ENCODE measurements at regions not wholly inside any gene's neighbourhood (a gene's known extent, or its start where the extent isn't known, plus 50 kb on each side); places are given as distances from the start of the nearest gene placed in this dataset.
A peak's percentile ranks its signal among the peaks of the same experiment; 100 is the strongest.
"Not testable (repeated sequence)": the region's sequence is repeated elsewhere in the genome, so short reads cannot be mapped to it uniquely, and the experiment has no call there.

DNA sequence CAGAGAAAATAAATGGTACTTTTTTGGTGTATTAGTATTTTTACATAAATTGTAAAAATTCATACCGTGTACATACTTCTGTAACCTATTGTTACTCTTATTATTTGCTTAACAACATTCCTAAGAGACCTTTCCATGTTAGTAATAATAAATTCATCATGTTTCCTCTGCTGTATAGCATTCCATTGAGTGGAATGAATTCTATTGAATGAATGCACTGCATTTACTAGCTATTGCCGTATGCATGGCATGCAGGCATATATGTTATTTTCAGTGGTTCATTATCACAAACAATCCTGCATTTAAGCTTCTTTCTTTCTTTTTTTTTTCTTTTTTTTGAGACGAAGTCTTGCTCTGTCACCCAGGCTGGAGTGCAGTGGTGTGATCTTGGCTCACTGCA lies 137.6 kb upstream of the TBX3 start:
- no peak for DNase-seq (ENCODE audit: low read depth in 4 of 4, low spot score in 2 of 4)

DNA sequence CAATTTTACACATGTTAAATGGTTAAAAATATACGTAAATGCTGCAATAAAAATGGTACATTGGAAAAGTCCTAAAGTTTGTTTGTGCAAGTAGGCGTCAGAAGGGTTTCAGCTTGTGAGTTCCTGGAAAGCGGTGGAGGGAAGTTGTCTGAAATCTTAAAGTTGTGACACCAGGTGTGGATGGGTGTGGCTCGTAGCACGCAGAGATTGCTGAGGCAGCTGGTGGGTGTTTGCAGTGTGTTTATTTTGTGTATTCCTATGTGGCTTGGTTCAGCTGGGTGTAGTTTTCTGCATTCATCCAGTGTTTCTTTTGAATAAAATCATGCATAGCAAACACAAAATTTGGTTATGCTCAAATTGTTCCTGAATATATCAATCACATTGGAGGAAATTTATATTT lies 136.8 kb upstream of the TBX3 start:
- DNase-seq (ENCODE audit: low read depth in 4 of 4, low spot score in 2 of 4): no peak

DNA sequence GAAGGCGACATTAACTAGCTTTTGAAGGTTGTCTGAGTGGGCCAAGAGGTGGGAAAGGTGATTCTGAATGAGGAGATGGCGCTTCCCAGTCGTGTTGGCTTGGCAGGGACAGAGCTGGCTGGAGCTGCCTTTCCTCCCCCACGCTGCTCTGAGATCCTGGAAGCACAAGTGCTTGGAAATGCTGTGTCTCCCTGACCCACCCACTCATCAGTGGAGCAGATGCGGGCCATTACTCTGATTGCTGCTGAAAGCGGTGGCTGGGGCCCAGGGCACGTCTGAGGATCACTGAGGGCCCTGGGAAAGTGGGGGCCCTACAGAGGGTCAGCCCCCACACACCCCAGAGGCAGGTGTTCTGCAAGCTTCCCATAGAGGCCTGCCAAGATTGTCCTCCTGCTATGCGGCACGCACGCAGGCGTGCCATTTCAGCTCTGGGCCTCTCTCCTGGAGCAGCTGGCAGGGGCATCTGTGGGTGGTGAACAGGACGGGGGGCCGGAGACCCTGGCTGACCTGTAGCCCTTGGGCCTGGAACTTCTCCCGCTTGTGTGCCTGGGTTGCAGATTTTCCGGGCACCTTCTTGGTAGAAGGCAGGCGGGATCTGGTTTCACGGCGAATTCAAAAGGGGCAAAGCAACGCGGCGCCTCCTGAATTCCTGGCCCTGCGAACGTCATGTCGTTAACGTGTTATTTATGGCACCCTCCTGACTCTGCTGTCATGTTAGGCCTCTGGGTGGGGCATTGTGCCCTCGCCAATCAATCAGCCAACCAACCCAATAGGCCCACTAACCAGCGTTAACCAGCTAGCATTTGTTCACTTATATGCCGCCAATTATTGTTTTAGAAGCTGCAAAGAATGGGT lies 133.8 kb upstream of the TBX3 start:
- DNase-seq (ENCODE audit: low read depth in 4 of 4, low spot score in 2 of 4): peak in 1 of 4 donors; percentile 46

DNA sequence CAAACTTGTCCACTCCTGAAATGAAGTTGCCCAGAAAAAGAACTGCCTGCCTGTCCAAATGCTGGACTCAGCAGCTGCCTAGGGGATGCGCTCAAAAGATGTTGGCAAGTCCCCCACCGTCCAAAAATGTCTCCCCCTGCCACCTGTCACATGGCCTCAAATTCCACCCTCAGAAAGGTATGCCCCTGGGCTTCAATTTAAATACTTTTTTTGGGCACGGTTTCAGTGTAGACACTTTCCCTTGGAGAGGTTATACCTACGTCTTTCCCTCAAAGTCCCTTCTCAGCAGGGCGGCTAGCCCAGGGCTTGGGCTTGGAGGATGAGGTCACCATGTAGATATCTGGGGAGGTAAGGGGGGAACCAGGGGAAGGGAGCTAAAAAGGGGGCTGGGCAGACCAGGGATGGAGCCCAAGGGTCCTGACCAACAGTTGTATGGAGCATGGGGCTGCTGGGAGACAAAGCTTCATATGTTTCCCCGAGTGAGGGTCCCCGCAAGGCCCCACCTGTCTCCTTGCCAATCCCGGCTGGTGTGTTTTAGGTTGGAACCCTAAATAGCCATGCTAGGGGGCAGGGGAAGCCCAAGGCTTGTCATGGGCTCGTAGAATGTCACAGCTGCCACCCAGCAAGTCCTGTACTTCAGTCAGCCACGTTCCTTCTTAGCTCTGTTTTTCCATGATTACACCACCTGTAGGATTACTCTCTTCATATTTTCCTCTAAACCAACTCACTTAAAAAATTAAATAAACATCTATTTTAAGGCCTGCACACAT lies 131.2 kb upstream of the TBX3 start:
- DNase-seq (ENCODE audit: low read depth in 4 of 4, low spot score in 2 of 4): no peak

DNA sequence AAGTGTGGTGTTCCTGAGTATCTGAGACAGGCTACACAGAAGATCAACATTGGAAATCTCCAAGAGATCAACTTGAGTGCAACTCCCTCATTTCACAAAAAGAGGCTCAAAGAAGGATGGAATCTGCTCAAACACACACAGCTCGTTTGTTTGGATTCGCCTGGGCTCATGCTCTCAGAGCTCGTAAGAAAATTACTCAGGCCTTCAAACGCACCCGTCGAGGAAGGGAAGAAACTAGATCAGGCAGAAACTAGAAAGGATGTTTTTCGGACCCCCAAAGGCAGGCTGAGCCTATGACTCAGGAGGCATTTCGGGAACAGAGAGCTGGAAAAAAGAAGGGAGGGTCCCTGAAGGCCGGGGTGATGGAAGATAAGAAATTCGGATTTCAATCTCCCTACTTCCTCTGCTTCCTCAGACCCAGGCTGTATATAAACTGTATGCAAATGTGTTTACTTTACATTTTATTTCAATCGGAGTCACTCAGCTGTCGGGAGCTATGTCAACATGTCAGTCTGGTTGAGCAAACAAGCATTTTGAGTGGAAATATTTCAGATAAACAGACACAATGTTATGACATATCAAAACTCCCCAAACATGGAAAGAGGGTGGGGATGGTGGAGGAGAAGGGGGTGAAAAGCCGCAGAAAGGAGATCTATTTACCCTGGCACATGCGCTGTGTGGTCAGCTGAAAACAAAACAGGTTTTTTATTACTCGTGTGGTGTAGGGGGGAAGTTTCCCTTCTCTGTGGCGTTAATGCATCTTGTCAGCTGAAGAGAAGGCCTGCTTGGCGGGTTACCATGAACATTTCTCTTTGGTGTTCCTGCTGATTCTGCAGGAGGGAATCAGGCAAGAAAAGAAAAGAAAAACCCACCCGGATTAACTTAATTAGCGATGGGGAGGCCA lies 129.1 kb upstream of the TBX3 start:
- peak in 2 of 4 donors; percentile 49 to 60 for DNase-seq (ENCODE audit: low read depth in 4 of 4, low spot score in 2 of 4)

DNA sequence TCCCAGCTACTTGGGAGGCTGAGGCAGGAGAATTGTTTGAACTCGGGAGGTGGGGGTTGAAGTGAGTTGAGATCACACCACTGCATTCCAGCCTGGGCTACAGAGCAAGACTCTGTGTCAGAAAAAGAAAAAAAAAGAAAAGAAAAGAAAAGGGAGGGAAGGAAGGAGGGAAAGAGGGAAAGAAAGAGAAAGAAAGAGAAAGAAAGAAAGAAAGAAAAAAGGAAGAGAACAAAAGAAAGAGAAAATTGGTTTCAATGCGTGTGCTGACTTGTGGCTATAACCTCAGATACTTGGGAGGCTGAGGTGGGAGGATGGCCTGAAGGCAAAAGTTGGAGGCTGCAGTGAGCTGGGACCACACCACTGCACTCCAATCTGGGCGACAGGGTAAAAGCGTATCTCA lies 128.4 kb upstream of the TBX3 start:
- DNase-seq (ENCODE audit: low read depth in 4 of 4, low spot score in 2 of 4): no peak

DNA sequence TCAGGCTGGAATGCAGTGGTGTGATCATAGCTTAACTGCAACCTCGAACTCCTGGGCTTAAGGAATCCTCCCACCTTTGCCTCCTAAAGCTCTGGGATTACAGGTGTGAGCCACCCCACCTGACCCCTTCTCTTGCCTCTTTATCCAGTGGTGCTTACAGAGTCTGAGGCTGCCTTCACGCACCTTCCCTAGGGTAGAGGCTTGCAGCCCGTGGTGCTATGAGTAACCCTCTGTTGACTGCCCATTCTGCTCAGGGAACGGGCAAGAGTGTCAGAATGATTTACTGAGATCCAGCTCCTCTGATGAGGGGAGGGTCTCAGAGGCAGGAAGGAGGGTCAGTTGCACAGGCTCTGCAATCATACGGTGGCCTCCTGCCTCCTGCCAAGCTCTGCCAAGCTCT lies 125.1 kb upstream of the TBX3 start:
- no peak for DNase-seq (ENCODE audit: low read depth in 4 of 4, low spot score in 2 of 4)

DNA sequence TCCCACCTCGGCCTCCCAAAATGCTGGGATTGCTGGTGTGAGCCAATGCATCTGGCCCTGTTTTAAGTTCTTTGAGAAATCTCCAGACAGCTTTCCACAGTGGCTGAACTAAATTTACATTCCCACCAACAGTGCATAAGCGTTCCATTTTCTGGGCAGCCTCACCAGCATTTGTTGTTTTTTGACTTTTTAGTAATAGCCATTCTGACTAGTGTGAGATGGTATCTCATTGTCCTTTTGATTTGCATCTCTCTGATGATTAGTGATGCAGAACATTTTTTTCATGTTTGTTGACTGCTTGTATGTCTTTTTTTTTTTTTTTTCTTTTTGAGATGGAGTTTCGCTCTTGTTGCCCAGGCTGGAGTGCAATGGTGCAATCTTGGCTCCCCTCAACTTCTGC lies 117.4 kb upstream of the TBX3 start:
- DNase-seq (ENCODE audit: low read depth in 4 of 4, low spot score in 2 of 4): not testable (repeated sequence)

DNA sequence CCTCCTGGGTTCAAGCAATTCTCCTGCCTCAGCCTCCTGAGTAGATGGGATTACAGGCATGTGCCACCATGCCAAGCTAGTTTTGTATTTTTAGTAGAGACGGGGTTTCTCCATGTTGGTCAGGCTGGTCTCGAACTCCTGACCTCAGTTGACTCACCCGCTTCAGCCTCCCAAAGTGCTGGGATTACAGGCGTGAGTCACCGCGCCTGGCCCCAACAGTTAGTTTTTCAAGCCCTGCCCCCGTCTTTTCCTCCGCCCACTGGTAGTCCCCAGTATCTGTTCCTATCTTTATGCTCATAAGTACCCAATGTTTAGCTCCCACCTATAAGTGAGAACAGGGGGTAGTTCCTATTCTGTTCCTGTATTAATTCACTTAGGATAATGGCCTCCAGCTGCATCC lies 116.6 kb upstream of the TBX3 start:
- DNase-seq (ENCODE audit: low read depth in 4 of 4, low spot score in 2 of 4): not testable (repeated sequence)

DNA sequence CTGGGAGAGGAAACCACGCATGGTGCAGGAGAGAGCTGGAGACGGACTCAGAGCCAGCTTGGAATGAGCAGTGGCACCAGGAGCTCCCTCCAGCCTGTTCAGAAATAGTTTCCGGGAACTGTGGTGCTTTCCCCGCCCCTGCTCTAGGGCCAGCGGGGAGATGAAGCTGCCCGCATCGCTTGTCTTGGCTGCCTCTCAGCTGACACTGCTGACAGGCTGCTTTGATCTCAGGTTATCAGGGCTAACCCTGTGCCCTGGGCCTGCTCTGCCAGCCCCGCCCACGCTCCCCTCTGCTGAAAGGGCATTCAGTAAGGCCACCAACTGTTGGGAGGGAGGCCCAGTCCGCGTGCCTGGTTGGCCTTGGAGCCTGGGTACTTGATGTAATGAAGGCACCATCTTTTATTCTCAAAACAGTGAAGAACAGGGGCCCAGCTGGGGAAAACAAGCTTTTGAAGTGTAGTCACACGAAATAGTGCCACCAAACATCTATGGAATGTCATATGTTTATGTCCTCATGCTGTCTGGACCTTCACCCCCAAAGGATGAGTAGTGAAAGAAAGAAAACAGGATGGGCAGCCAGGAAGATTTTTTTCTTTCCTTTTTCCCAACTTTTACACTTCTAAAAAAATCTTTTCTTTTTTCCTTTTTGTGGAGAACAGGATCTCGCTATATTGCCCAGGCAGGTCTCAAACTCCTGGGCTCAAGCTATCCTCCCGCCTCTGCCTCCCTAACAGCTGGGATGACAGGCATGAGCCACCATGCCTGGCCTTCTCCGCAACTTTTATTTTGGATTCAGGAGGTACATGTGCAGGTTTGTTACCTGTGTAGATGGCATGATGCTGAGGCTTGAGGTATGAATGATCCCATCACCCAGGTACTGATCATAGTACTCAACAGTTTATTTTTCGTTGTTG lies 115.9 kb upstream of the TBX3 start:
- no peak for DNase-seq (ENCODE audit: low read depth in 4 of 4, low spot score in 2 of 4)

DNA sequence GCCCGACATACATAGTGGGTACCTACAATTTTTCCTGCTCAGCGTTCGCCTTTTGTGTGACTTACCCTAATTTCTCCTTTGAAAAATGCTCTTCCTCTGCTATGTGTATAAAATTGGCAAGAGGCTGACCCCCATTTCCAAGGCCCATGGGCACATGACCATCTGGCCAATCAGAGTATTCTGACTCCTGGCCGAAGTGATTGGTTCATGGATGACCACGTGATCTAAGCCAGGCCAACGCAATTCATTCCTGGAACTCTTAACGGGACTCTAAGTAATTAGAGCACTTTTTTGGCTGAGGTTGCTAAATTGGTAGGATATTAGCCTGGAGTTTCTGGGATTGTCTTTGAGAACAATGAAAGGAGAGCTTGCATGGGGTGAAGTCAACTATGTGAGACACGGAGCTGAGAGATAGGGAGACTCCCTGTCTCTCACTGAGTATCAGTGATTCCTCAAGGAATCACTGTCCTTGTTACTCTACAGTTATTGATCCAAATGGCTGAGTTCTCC lies 110.1 kb upstream of the TBX3 start:
- no peak for DNase-seq (ENCODE audit: low read depth in 4 of 4, low spot score in 2 of 4)

DNA sequence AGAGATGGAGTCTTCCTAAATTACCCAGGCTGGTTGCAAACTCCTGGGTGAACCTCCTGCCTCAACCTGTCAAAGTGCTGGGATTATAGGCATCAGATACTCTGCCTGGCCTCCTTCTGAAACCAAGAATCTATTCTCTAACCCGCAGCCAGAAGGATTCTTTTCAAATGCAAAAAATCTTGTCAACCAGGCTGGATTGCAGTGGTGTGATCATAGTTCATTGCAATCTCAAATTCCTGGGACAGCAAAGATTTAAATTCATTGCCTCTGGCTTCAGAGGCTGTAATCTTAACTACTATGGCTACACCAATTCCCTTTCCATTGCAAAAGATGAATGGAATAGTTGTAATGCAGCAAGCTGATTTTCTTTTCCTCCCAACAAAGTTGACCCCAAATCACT lies 106.3 kb upstream of the TBX3 start:
- DNase-seq (ENCODE audit: low read depth in 4 of 4, low spot score in 2 of 4): no peak

DNA sequence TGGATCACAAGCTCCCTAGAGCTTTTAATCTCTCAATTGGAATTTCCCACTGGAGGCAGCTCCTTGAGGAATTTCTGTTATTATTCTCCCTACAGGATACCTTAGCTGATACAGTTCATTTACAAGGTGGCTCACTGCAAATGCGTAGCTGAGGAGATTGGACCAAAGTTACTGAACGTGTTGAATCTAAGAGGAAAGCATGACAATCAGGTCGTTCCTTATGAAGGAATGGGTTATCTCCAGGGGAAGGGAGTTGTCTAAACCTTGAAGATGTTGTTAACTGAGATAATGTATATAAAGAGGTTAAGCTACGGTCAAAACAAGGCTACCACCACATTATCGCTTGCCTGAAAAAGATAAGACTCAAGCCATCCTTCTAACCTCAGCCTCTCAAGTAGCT lies 105.8 kb upstream of the TBX3 start:
- DNase-seq (ENCODE audit: low read depth in 4 of 4, low spot score in 2 of 4): no peak

DNA sequence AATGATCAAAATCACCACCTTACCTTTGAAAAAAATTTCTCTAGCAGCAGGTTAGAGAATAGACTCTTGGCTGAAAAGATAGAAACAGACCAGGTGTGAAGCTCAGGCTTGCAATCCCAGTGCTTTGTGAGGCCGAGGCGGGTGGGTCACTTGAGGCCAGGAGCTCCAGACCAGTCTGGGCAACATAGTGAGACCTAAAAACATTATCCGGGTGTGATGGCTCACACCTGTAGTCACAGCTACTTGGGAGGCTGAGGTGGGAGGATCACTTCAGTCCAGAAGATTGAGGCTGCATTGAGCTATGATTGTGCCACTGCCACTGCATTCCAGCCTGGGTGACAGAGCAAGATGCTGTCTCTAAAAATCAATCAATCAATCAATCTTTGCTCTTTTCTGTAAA lies 105.3 kb upstream of the TBX3 start:
- DNase-seq (ENCODE audit: low read depth in 4 of 4, low spot score in 2 of 4): no peak

DNA sequence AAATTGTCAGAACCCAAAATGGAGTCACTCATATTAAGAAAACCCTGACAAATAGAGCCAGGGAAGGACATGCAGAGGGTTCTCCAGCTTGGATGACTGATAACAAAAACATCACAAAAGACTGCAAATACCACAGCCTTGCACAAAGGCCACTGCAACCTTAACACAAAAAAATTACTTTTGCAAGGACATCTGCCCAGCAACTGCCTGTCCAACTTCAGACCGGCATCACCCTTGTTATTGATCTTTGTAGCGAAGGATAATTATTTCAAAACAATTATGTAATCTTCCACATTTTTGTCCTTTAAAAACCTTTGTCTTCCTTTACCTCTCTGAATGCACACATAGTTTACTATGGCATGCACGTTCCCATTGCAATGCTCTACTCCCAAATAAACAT lies 100.6 kb upstream of the TBX3 start:
- no peak for DNase-seq (ENCODE audit: low read depth in 4 of 4, low spot score in 2 of 4)

DNA sequence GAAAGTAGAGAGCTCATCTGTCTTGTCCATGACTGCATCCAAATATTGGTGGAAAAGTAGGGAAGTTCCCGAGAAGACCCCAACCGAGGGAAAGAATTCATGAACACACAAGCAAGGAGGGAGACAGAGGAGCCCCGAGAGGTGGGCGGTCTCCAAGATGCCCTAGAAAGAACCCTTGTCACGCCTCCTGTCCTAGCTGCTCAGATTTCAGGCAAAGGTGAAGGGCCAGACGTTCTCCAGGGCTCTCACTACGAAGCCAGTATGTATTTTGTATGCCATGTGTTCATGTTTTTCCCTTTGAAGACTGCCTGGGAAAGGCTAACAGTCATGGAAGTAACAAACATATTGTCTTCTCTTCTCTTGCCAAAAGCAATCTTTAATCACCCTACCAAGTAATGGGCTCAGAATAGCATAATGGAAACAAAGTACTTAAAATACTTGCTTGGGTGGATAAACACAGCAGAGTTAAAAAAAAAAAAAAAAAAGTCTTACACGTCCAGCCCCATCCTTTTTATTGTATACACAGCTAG lies 99.2 kb upstream of the TBX3 start:
- no peak for DNase-seq (ENCODE audit: low read depth in 4 of 4, low spot score in 2 of 4)

DNA sequence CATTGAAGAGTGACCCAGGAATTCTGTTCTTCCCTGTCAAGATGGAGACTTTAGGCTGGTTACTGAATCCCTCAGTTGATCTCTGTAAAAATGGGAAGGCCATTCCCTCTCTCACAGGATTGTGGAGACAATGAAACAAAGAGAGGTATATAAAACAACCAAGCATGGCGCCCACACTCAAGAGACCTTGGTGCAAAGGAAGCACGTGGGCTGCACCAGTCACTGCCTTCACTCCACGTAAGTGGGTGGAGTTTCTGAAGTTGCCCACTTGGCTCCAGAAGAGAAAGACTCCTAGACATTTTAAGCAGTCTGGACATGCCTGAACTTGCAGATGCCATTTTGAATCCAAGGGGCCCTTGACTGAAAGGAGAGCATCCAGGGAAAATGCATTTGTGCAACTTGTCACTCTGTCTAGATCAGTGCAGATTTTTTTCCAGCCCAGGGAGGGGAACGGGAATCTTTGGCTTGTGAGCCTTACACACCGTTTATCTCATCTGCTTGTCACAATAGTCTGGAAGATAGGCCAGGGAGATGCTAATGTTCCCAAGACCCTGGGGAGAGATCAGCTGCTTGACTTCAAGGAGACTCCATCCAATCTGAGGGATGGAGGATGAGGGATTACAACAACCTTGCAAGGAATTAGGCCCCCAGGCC lies 96.9 kb upstream of the TBX3 start:
- DNase-seq (ENCODE audit: low read depth in 4 of 4, low spot score in 2 of 4): no peak

DNA sequence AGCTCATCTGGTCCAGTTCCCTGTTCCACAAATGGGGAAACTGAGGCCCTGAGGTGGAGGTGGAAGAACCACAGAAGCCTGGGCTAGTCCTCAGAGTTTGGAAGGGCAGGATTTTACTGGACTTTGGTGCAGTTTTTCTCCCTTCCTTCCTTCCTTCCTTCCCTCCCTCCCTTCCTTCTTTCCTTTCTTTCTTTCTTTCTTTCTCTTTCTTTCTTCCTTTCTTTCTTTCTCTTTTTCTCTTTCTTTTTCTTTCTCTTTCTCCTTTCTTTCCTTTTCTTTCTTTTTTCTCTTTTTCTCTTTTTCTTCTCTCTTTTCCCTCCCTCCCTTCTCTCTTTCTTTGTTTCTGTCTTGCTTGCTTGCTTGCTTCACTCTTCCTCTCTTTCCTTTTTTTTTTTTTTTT lies 95.7 kb upstream of the TBX3 start:
- no peak for DNase-seq (ENCODE audit: low read depth in 4 of 4, low spot score in 2 of 4)

DNA sequence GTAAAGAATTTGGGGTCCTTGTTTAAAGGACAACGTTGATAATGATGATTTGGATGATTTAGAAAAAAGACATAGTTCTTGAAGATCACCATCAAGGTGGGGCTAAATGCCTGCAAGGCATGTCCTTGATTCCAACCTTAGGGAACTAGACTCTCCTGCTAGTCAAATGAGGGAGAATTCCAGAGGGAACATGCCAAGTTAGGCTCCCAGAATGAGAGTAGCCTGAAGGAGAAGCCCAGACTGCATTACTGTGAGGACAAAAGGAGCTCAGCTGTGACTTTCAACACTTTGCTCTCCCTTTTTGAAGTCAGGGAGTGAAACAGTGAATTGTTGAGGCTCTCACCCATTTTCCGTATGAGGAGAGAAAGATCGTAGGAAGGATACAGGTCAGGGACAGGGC lies 95.2 kb upstream of the TBX3 start:
- DNase-seq (ENCODE audit: low read depth in 4 of 4, low spot score in 2 of 4): no peak
